ENCODE measurements at regions not wholly inside any gene's neighbourhood (a gene's known extent, or its start where the extent isn't known, plus 50 kb on each side); places are given as distances from the start of the nearest gene placed in this dataset.
"Not testable (repeated sequence)": the region's sequence is repeated elsewhere in the genome, so short reads cannot be mapped to it uniquely, and the experiment has no call there.

- H3K4me1 ChIP-seq, result no peaks in the 10 kb centered on the region
- no peaks in the 10 kb centered on the region for H3K27me3 ChIP-seq
- DNase-seq (no peak), ATAC-seq (no peak)
- no peaks in the 10 kb centered on the region for H3K36me3 ChIP-seq
- intact Hi-C loops (cut with DNase I), result no loop called here
- H3K4me3 ChIP-seq, result no peak overlapping the region
- H3K9me3 ChIP-seq, result peaks cover 0 to 15% (median 0%) of the 10 kb centered on the region in 11 donors
- 61 to 64% methylated on average over 5 of the region's 5 CpGs for WGBS, 2 donors
- no peak overlapping the region for H3K27ac ChIP-seq
- TF ChIP-seq, protein P1, sequence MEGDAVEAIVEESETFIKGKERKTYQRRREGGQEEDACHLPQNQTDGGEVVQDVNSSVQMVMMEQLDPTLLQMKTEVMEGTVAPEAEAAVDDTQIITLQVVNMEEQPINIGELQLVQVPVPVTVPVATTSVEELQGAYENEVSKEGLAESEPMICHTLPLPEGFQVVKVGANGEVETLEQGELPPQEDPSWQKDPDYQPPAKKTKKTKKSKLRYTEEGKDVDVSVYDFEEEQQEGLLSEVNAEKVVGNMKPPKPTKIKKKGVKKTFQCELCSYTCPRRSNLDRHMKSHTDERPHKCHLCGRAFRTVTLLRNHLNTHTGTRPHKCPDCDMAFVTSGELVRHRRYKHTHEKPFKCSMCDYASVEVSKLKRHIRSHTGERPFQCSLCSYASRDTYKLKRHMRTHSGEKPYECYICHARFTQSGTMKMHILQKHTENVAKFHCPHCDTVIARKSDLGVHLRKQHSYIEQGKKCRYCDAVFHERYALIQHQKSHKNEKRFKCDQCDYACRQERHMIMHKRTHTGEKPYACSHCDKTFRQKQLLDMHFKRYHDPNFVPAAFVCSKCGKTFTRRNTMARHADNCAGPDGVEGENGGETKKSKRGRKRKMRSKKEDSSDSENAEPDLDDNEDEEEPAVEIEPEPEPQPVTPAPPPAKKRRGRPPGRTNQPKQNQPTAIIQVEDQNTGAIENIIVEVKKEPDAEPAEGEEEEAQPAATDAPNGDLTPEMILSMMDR (IDR thresholded peaks at IDR 0.05), result no peak
These were observed 715.0 kb downstream of the TFAP2A start for GRCh38 chr6:9699888-9700287.

- WGBS, 2 donors, result 82 to 85% methylated on average over 7 of the region's 7 CpGs
- intact Hi-C loops (cut with DNase I), result no loop called here
- no peak overlapping the region for H3K27ac ChIP-seq
- no peak overlapping the region for H3K4me3 ChIP-seq
- H3K9me3 ChIP-seq, result peaks cover 0 to 17% (median 0%) of the 10 kb centered on the region in 11 donors
- DNase-seq (no peak), ATAC-seq (no peak)
- no peaks in the 10 kb centered on the region for H3K27me3 ChIP-seq
- TF ChIP-seq, protein P1 (IDR thresholded peaks at IDR 0.05), result no peak
- no peaks in the 10 kb centered on the region for H3K4me1 ChIP-seq
- no peaks in the 10 kb centered on the region for H3K36me3 ChIP-seq
These were observed 717.5 kb downstream of the TFAP2A start for GRCh38 chr6:9697263-9697931.

DNA sequence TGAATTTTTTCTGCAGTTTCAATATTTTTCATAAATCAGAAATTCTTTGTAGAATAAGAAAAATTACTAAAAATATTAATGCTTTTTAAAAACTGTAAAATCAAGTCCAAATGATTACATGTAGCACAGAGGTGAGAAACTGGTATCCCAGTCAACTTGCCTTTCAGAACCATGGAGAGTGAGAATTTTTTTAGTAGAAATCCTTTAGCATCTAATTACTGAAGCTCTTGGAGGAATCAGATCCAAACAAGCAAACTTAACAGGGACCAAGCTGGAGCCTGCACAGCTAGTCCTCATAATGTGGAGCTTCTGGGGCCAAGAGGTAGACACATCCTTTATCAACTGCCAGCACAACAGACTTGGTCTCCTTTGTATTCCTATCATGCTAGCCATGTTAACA, 724.5 kb downstream of the TFAP2A start:
- Histone ChIP-seq H3K4me1 (no peaks in the 10 kb centered on the region), H3K27ac (no peak overlapping the region), H3K9me3 (peaks cover 0 to 8% (median 0%) of the 10 kb centered on the region in 11 donors), H3K36me3 (no peaks in the 10 kb centered on the region), H3K27me3 (no peaks in the 10 kb centered on the region), H3K4me3 (no peak overlapping the region)
- DNase-seq (no peak), ATAC-seq (no peak)
- TF ChIP-seq, protein P1 (IDR thresholded peaks at IDR 0.05), result no peak
- intact Hi-C loops (cut with DNase I), result no loop called here

GRCh38 chr6:9680727-9681126, 734.1 kb downstream of the TFAP2A start:
- H3K27ac ChIP-seq; intact Hi-C loops (cut with DNase I); H3K4me3 ChIP-seq; DNase-seq; ATAC-seq; H3K4me1 ChIP-seq; H3K27me3 ChIP-seq; H3K36me3 ChIP-seq: not testable (repeated sequence)
- H3K9me3 ChIP-seq, result peaks cover 0 to 19% (median 2%) of the 10 kb centered on the region in 11 donors
- WGBS, 2 donors, result 86 to 91% methylated on average over 6 of the region's 6 CpGs

DNA sequence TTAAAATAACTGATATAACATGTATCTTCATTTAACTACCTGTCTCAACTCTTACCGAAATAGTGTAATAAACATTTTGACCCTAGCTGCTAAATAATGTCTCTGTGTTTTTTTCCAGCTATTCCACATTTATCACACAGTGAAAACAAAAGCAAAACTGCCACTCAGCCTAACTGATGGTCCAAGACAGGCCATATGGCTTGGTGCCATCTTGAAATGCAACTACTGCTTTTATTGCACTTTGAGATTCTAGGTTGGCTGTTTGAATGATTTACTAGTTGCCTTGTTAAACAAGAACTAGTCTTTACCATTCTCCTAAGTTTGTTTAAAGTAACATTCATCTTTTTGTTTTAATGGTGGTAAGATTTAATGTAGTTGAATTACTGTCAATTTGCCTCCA, 739.8 kb downstream of the TFAP2A start:
- Histone ChIP-seq H3K27me3 (no peaks in the 10 kb centered on the region), H3K9me3 (peaks cover 0 to 17% (median 0%) of the 10 kb centered on the region in 11 donors), H3K4me3 (no peak overlapping the region), H3K4me1 (no peaks in the 10 kb centered on the region), H3K36me3 (no peaks in the 10 kb centered on the region), H3K27ac (no peak overlapping the region)
- intact Hi-C loops (cut with DNase I), result no loop called here
- ATAC-seq (no peak), DNase-seq (no peak)
- TF ChIP-seq, protein P1 (IDR thresholded peaks at IDR 0.05), result no peak
- 74 to 97% methylated on average over 1 of the region's 1 CpG for WGBS, 2 donors
